Breast epithelium (tissue), 3 donors: ENCODE measurements at regions not wholly inside any gene's neighbourhood (a gene's known extent, or its start where the extent isn't known, plus 50 kb on each side); places are given as distances from the start of the nearest gene placed in this dataset.

Source experiments
- POLR2A ChIP-seq: fragments of 450-650 bp; IDR thresholded peaks from one replicate; pipeline ENCODE4 v1.6.1; 2016; ENCODE audit warnings: antibody characterized with exemption, mild to moderate bottlenecking, moderate library complexity
- TF ChIP-seq, protein P1 (sequence below), 3 donors: fragments of 450-650 bp; IDR thresholded peaks; one replicate each; pipeline ENCODE4 v1.5.1; 2016 to 2017; ENCODE audit warnings: antibody characterized with exemption in 3 of 3, mild to moderate bottlenecking in 3 of 3, moderate library complexity in 3 of 3

GRCh38 chr10:6354168-6354772 lies 151.5 kb downstream of the PFKFB3 start:
- TF ChIP-seq, protein P1, sequence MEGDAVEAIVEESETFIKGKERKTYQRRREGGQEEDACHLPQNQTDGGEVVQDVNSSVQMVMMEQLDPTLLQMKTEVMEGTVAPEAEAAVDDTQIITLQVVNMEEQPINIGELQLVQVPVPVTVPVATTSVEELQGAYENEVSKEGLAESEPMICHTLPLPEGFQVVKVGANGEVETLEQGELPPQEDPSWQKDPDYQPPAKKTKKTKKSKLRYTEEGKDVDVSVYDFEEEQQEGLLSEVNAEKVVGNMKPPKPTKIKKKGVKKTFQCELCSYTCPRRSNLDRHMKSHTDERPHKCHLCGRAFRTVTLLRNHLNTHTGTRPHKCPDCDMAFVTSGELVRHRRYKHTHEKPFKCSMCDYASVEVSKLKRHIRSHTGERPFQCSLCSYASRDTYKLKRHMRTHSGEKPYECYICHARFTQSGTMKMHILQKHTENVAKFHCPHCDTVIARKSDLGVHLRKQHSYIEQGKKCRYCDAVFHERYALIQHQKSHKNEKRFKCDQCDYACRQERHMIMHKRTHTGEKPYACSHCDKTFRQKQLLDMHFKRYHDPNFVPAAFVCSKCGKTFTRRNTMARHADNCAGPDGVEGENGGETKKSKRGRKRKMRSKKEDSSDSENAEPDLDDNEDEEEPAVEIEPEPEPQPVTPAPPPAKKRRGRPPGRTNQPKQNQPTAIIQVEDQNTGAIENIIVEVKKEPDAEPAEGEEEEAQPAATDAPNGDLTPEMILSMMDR (IDR thresholded peaks at IDR 0.05), result no peak
- TF ChIP-seq POLR2A, result no peak
